Pons (tissue), 1 donor: ENCODE measurements at regions not wholly inside any gene's neighbourhood (a gene's known extent, or its start where the extent isn't known, plus 50 kb on each side); places are given as distances from the start of the nearest gene placed in this dataset.
"Not testable (repeated sequence)": the region's sequence is repeated elsewhere in the genome, so short reads cannot be mapped to it uniquely, and the experiment has no call there.

Experiments used
- DNase-seq: peaks from one replicate; pipeline ENCODE4 v3.0.0-alpha.2; 2016; ENCODE audit warnings: low spot score

DNA sequence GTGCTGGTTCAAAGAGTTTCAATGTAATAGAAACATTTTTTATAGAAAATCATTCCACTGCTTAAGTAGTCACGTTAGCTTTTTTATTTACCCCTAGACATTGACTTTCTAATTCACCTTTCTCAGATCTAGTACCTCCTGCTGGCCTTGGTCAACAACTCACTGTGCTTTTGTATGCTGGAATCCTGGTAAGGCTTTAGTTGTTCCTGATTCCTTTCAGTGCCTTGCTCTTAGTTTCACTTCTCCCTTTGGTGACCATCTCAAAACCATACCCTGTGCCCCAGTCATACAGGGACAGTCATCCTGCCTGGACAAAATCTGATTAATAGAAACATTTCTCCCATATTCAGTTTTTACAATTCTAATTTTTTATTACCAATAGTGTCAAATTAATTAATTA, 130.2 kb downstream of the GPR37 start:
- DNase-seq: no peak

DNA sequence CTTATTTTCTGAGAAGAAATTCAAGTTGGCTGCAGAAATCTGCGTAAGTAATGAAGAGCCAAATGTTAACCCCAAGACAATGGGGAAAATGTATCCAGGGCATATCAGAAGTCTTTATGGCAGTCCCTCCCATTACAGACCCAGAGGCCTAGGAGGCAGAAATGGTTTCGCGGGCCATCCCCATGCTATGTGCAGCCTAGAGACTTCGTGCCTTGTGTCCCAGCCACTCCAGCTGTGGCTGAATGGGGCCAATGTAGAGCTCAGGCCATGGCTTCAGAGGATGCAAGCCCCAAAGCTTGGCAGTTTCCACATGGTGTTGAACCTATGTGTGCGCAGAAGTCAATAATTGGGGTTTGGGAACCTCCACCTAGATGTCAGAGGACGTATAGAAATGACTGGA, 131.9 kb downstream of the GPR37 start:
- DNase-seq: no peak

DNA sequence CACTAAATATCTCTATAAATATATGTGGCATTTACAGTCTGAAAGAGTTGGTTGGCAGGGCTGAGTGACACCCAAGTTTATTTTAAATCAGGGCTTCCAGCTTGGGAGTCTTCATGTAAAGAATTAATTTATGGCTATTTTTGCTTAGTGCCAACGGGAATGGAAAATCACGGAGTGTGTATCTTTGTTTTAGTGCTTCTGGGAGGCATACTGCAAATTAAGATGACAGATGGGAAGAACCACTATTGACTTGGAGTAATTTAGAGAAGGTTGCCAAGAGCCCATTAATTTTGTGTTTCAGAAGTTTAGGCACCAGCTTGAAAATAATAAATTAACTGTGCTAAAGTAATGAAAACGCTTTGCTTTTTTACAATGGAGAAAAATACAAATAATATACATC, 135.2 kb downstream of the GPR37 start:
- DNase-seq: peak; percentile 18

DNA sequence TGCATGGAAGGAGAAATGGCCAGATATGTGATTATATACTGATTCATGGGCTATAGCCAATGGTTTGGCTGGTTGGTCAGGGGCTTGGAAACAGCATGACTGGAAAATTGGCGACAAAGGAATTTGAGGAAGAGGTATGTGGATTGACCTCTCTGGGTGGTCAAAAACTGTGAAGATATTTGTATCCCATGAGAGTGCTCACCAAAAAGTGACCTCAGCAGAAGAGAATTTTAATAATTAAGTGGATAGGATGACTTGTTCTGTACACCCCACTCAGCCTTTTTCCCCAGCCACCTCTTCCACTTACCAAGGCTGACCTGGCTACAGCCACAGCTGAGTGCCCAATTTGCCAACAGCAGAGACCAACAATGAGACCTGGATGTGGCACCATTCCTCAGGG, 146.7 kb downstream of the GPR37 start:
- DNase-seq: no peak

DNA sequence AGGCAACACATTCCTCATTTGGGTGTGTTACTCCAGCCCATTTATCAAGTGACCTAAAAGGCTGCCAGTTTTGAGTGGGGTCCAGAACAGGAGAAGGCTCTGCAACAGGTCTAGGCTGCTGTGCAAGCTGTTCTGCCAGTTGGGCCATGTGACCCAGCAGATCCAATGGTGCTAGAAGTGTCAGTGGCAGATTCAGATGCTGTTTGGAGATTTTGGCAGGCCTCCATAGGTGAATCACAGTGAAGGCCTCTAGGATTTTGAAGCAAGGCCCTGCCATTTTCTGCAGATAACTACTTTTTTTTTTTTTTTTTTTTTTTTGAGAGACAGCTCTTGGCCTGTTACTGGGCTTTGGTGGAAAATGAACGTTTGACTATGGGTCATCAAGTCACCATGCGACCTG, 147.5 kb downstream of the GPR37 start:
- DNase-seq: not testable (repeated sequence)

DNA sequence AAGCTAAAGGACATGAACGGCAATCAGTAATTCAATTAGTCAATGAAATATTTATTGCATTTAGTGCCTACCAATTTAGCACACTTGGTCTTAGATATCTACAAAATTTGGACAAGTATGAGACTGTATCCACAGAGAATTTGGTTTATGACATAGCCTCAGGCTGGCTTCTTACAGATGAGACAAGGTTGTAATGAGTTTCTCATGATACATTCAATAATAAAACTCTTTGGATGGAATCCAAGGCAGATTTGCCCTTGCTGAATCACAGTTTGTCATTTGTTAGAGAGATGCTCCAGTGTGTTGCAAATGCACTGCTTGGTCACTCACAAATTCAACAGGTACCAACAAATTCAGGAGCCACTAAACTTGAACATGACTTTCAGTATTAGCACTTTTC, 162.5 kb downstream of the GPR37 start:
- DNase-seq: no peak

DNA sequence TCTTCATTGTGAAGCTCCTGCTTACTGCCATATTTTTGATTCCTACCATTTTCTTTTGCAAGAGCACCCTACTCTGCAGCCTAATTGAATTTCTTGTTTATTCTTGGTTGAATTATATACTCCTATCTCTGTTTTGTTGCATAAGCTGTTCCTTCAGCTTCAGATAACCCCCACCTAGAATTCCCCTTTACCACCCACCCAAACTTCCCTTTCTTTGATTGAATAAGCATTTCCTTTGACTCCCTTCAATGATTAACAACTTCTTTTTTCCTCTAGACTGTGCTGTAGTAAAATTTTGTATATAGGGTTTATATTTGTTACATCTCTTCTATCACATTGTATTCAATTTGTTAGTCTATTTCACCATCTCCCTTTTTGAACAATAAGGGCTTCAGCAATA, 168.1 kb downstream of the GPR37 start:
- DNase-seq: no peak

DNA sequence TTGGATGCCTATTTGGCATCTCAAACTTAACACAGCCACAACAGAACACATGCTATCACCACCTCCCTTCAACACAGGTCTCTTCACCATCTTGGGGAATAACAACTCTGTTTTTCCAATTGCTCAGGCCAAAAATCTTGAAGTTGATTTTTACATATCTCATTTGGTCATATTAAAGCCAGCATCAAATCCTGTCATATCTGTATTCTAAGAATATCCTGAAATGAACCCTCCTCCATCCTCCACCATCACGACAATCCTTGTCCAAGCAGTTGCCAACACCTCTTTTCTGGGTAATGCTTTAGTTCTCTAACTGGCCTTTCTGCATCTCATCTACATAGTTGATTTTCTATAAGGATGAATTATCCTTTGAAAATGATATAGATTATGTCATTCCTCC, 168.7 kb downstream of the GPR37 start:
- no peak for DNase-seq

DNA sequence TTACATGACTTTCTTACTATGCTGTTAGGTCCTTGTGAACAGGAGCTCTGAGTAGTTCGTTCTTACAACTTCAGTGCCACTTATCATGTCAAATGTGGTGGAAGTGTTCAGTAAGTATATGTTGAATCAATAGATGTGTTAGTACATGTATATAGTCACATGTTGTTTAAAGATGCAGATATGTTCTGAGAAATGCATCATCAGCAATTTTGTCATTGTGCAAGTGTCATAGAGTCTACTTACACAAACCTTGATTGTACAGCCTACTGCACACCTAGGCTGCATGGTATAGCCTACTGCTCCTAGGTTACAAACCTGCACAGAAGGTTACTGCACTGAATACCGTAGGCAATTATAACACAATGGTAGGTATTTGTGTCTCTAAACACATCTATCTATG, 174.8 kb downstream of the GPR37 start:
- no peak for DNase-seq

DNA sequence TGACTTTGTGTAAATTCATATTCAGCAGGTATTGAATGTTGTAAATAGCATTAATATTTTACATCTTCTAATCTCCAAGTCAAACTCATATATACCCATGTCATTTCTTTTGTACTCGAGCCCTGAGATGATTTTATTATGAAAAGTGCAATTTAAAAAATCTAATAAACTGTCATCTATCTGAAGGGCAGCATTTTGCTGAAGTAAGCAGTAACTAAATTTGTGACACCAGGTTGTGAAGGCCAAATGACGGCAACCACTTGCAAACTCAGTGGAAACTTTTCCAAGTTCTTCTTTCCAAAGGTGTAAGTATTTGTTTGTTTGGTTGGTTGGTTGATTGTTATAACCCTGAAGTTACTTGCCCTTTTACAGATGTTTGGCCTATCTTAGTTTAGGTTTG, 188.3 kb downstream of the GPR37 start:
- DNase-seq: no peak

DNA sequence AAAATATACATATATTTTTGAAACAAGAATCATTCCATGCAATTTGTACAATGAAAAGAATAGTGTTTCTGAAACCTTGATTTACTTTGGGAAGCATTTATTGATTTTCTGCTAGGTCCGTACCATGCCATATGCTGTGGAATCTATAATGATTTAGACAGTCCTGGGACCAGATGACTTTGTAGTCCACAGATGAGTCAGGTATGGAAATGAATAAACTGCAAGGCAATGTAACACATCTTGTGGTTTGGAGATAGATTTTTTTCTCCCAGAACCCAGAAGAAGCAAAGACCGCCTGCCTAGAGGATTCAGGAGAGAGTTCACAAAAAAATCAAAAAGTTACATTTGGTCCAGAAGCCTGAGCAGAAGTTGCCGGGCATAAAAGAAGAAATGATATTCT, 190.4 kb downstream of the GPR37 start:
- DNase-seq: no peak

DNA sequence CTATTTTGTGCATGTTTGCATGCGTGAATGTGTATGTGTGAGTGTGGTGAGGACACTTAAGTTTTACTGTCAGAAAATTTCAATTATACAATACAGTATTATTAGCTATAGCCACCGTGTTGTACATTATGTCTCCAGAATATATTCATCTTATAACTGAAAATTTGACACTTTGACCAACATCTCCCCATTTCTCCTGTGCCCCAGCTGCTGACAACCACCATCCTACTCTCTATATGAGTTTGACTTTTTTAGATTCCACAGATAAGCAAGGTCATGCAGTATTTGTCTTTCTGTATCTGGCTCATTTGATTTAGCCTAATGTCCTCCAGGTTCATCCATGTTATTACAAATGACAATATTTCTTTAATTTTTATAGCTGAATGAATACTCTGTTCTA, 195.0 kb downstream of the GPR37 start:
- no peak for DNase-seq

DNA sequence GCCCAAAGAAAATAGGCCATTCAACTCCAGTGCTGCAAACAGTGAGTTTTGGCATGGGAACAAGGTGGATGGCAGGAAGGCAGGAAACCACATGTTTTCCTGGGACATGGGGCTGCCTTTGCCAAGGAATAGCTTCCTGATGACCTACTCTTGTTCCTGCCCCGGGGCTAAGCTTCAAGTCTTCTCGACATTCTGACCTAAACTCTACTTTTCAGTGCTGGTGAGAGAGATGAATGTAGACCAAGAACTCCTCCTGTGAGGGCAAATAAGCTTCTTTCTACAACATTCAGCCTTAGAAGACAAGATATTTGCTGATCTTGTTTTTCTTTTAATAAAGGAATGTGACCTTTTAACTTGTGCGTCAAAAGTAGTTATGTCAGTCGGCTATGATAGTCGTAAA, 199.0 kb downstream of the GPR37 start:
- DNase-seq: peak; percentile 17

DNA sequence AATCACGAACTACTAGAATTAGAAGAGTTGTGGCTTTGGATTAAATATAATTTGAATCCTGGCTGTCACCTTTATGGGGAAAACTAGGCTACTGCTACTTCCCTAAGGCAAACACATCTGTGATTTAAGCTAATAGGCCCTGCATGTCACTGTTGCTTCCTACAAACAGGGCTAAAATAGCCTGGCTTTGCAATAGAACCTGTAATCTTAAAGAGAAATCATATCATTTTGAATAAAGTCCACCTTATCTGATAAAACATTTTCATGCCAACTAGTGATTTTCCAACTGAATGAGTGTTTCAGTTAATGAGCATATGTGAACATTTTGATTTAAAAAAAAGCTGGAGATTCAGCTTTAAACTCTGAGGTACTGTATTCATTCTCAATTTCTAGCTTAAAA, 208.0 kb downstream of the GPR37 start:
- DNase-seq: no peak

DNA sequence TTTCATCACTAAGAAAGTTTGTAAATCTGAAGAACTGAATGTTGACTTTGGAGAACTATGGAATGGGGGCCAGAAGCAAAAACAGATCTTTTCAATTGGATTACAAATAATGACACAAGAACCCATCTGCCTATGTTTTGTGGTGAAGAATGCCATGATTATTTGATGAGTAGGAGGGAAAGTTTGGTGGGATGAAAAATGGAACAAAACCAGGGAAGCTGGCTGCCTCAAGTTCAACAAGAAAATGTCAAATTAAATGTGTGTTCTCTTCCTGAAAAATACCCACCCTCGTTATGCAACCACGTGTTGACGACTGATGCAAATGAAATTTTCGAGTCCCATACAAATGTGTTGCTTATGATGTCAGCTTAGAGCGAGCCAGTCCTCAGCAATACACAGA, 208.5 kb downstream of the GPR37 start:
- no peak for DNase-seq

DNA sequence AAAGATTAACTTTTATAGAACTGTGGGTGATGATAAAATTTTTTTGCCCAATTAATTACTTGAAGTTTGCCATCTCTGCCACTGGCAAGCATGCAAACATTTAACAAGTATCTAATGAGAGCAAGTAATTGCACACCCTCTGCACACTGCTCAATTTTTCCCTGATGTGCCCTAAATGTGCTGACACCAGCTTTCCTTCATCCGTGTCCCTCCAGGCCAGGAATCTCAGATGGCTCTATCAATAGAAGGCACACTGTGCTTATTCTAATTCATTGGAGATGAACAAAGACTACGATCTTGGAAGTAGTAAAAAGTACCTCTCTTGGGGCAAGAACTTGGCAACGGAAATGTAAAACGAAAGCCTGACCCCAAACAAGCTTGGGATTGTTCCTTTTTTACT, 212.1 kb downstream of the GPR37 start:
- no peak for DNase-seq

DNA sequence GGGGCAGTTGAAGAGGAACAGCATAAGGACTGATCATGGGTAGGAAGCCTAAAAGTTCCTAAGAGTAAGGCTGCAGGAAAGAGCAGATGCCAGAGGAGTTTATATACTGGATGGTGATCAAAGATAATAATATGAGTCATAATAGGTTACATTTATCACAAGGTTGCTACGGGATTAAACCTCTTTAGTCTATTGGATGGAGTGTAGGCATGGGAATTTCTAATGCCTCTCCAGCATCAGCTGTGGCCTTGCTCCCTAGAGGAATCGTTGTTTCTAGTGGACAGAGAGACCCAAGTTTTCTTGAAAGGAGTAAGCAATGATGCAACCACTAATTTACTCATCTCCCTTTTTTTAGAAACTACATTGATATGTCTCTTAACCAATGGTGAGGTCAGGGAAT, 213.4 kb downstream of the GPR37 start:
- DNase-seq: no peak

DNA sequence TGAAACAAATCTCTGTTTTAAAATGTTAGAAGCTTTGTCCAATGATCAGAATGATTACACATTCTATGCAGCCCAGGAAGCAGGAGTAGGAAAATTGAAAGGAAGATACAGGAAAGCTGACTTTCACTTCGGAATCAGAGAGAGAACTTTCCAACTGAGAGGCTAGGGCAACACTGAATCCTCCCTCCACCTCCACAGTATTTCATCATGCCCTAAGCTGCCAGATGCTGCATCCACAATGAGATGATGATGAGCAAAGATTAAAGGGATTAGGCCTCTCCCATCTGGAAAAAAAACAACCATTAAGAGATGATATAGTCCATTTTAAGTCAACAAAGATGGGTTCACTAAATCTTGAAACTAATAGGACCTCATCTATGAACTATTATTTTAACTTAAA, 215.6 kb downstream of the GPR37 start:
- peak; percentile 12 for DNase-seq

DNA sequence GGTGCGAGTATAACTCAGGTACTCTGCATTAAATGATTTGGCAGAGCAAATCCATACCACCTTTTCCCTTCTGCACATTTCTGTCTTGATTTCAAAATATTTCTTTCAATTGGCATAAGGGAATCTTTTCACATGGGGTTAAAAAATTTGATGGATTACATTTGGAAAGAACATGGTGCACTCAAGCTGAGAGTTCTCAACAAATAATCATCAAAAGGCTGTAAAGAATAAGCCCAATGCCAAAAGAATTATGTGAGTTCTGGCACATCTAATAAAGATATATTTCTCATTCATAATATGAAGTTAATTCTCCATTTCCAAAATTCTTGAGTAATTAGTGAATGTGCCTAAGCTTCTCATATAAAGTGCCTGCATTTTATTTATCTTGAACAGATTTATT, 223.1 kb downstream of the GPR37 start:
- DNase-seq: no peak

DNA sequence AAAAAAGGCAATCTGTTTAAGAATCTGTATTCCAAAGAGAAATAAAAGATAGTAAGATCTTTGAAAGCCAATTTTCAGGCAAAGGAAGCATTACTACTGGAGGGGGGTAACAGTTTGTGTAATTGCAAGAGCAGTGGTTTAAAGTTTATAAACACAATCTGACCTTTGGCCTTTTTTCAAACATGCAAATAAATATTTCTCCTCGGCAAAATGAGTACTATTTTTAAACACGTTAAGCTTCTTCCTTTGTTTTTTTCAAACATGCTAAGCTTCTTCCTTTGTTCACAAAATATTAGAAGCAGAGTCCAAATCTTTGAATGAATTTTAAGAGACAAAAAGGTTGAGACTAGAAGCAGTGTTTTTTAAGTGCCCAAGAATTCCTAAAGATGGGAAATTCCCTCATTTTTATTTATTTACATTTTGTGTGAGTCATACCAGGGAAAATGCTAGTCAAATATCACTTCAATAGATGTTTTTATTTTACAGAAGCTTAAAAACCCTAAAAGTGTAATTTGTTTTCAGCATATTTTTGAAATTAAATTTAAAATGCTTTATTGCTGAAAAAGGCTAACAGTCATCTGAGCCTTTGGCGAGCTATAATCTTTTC, 229.3 kb downstream of the GPR37 start:
- no peak for DNase-seq

DNA sequence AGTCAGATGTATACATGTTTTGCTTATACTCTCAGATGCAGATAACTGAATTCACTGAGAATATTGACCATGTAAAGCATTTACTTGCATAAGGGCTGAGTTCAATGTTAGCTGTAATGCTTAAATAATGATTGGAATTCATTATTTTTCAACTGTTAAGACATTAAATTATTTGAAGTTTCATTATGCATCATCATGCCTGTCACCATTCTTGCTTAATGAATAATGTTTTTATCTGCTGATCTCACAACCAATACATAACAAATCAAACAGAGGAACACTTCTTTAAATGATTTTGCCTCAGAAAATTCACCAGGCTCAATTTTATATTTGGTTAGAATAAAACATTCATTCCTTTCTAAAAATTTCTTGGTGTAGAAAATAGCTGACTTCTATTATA, 233.4 kb downstream of the GPR37 start:
- no peak for DNase-seq

DNA sequence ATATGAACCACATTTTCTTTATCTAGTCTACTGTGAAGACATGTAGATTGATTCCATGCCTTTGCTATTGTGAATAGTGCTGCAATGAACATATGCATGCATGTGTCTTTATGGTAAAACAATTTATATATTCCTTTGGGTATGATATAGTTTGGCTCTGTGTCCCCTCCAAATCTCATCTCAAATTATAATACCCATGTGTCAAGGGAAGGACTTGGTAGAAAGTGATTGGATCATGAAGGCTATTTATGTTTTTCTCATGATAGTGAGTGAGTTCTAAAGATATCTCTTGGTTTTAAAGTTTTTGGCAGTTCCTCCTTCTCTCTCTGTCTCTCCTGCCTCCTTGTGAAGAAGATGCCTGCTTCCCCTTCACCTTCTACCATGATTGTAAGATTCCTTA, 248.7 kb downstream of the GPR37 start:
- DNase-seq: no peak

DNA sequence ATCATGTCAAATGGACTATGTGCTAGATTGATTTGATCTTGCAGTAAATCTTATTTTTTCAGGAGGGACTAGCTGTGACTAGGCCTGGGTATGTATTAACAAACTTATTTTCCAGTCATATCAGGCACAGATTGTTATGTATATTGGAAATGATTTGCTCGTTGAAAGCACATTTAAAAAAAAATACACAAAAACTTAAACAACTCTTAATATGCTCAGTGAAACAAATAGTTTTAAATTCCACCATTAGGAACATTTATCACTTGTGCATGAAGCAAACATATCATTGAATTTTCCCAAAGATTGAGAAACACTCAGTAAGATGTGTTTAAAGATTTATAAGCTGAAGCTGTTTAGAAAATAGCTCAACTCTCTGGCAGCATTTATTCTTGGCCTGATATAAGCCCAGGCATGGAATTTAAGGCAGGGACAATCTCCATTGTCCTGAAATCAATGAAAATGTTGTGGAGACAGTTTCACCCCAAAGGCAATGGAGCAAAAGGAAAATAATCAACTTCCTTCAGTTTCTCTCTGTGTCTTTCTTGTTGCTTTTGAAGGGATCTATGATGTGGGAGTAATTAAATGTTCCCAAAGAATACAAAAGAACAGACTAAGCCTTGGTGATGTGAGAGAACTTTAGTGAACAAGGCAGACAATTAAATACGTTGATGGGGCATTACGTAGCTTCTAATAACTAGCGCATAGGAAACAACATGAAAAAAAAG, 250.3 kb downstream of the GPR37 start:
- peak; percentile 52 for DNase-seq

DNA sequence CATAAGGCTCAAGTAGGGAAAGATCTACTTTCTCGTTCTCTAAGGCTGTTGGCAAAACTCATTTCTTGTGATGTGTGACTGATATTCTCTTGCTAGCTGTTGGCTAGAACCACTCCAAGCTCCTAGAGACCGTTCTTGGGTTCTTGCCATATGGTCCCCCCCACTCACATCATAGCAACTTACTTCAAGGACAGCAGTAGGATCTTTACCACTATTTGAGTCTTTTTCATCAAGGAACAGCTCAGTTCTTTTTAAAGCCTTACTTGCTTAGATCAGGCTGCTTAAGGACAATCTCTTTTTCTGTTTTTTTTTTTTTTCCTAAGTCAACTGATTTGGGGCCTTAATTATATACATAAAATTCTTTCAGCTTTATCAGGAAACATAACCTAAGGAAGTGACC, 251.1 kb downstream of the GPR37 start:
- DNase-seq: no peak
